HG02642 (cell line): ENCODE measurements at regions not wholly inside any gene's neighbourhood (a gene's known extent, or its start where the extent isn't known, plus 50 kb on each side); places are given as distances from the start of the nearest gene placed in this dataset.

Experiments
- ATAC-seq: cut with Tn5 transposase; IDR thresholded peaks from one replicate; pipeline ENCODE4 v1.9.1; 2021; ENCODE audit warnings: mild to moderate bottlenecking; ENCODE audit not compliant: unreplicated experiment, poor library complexity

GRCh38 chr6:47126647-47127391, 84.7 kb upstream of the ADGRF1 start:
- ATAC-seq: no peak

DNA sequence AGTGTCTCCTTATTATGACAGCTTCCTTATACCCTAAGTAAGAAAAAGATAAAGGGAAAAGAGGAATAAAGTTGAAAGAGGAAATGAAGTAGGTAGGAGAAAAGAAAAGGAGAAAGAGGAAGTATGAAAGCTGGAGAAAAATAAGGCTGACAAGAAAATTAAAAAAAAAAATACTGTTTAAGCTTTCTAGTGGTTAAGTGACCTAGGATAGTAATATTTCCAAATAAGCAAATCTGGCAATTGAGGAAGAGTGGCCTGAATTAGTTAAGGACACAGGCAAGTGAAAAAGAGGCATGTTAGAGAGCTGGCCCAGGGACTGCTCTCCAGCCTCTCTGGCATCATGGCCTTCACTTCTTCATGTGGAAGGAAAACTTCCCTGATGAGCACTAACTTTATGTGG, 76.5 kb upstream of the ADGRF1 start:
- ATAC-seq: no peak

DNA sequence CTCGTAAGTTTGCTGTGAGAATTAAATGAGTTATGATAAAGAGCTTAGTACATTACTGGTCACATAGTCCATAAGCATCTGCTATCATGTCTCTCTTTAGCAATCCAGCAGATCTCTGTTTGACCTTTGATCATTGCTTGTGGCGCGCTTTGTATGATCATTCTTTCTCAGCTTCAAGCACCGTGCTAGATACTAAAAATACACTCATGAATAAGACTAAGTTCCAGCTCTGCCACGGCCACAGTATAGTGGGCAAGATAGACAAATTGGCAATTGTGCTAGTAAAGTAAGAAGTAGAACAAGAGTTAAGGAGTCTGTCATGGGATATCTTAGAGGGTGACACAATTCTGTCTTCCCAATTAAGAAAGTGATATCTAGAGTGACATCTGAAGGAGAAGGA, 75.2 kb upstream of the ADGRF1 start:
- no peak for ATAC-seq

- ATAC-seq: no peak
Observed at GRCh38 chr6:47116606-47117005, 74.5 kb upstream of the ADGRF1 start.

DNA sequence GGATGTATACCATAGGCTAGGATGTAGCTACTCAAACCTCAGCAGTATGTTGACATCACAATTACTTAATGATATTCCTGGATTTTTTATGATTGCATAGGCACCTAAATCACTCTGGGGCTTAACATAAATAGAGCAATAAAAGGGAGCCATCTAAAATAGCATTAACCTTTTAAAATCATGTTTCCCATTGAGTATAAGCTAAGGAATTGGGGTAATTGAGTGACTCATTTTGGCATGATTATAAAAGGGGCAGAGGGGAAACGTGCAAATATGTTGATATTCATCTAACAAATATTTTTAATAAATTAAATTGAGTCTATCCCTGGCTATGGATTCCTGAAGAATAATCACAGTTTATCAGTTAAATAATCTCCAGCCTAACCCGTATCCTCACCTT, 74.0 kb upstream of the ADGRF1 start:
- ATAC-seq: no peak

DNA sequence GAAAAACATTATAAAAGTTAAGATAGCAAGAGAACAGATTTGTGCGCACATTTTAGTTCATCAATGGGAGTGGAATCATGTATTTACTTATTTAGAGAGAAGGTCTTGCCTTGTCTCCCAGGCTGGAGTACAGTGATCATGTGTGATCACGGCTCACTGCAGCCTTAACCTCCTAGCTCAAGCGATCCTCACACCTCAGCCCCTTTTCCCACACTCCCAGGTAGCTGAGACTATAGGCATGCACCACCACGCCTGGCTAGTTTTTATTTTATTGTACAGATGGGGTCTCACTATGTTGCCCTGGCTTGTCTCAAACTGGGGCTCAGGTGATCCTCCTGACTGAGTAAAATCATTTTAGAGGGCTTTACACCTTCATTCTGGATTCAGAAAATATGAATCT, 72.3 kb upstream of the ADGRF1 start:
- no peak for ATAC-seq

- ATAC-seq: no peak
Observed at GRCh38 chr6:47112317-47112716, 70.2 kb upstream of the ADGRF1 start.

DNA sequence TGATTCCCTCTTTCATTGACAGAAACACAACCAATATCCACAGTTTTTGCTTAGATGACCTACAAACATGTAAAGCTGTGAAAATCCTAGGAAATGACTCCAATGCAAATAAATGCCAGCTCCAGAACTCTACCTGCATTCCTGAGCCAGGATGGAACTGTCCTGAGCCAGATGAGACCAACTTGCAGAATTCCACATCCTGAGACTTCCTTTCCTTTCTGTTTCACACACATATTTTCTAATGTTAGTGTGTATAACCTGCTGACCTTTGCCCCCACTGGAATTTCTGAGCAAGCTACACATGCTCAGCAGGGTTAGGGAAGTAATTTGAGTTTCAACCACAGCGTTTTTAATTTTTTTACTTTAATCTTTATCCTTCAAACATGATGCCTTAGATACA, 69.6 kb upstream of the ADGRF1 start:
- no peak for ATAC-seq

DNA sequence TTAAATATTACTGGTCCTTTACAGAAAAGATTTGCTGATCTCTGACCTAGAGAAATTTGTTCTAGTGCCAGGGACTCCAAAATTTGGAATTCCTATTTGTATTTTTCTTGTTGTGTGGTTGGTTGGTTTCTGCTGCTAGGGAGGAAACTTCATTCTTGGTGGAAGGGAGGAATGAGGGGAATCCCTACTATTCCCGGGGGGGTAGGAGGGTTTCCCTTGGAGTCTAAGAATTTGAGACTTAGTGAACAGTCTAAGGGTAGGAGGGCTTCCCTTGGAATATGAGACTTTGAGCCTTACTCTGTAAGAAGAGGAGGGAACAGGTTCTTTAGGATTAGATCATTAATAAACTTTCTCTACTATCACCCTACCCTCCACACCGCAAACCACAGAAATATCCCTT, 67.1 kb upstream of the ADGRF1 start:
- no peak for ATAC-seq

DNA sequence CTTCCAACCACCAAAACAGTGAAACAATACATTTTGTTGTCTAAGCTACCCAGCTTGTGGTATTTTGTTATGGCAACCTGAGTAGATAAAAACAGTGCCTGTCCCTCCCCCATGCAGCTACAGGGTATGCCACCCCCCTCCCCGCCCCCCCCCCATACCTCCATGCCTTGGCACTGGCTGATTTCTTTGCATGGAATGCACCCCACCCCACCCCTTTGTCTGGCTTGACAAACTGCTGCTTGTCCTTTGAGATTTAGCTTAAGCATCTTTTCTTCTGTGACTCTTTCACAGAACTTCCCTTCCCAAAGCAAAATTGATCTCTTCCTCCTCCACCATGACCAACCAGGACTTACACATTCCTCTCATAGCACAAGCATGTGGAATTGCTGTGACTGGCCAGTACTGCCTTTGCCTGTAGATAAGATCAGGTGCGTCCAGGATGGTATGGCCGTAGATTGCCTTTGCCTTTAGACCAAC, 64.6 kb upstream of the ADGRF1 start:
- ATAC-seq: no peak

GRCh38 chr6:47106216-47106615, 64.1 kb upstream of the ADGRF1 start:
- no peak for ATAC-seq

DNA sequence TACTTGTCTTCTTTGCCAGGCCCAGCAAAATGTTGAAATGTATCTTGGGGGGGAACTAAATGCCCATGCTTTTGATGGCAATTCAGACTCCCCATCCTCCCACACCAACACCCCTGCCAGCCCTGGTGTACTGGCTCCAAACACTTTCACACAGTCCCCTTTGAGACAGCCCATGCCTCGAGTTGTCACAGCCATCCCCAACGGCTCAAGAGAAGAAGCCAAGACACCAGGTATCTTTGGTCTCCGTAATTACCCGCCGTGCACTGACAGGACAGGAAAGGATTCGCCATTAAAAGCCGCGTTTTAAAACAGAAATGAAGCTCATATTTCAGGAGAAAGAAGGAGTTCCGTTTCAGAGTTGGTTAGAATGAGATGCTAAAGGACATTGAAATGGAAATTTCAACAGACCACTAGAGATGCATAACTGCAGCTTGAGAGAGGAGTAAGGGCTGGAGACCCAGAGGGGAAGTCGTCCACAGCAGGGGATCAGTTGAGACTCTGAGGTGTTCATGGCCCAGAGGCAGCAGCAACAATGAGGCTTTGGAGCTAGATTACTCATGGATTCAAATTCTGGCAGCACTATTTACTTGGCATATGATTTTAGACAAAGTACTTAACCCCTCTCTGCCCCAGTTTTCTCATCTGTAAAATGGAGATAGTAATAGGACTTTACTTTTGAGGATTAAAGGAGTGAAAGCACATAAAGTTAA, 63.5 kb upstream of the ADGRF1 start:
- ATAC-seq: no peak

DNA sequence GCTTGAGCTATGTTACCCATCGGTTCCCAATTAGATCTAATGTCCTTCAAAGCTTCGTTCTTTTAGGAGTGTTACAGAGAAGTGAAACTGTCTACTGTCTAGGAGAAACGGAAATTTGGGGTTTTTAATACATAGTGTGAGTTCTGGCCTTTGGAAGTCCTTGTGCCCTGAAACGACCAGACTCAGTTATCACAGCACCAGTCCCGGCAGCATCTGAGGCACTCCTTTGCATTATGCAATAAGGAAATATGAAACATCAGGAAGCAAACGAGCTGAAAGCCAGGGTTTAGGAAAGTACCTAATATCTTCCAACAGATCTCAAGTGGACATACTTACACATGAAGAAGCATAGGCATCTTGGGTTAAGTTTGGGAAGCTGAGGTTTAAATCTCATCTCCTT, 61.8 kb upstream of the ADGRF1 start:
- ATAC-seq: no peak

DNA sequence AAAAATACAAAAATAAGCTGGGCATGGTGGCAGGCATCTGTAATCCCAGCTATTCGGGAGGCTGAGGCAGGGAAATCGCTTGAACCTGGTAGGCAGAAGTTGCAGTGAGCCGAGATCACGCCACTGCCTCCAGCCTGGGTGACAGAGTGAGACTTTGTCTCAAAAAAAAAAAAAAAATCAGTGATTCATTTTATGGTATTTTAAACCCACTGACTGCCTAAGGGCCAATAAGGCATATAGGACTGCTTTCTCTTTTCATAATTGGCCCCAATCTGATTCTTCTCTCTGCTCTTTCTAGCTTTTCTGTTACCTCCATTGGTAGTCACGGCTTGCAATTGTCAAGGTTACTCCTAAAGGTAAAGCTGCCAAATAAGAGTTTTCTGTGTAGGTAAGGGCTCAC, 60.2 kb upstream of the ADGRF1 start:
- ATAC-seq: no peak

GRCh38 chr6:47098570-47098993, 56.5 kb upstream of the ADGRF1 start:
- ATAC-seq: no peak

DNA sequence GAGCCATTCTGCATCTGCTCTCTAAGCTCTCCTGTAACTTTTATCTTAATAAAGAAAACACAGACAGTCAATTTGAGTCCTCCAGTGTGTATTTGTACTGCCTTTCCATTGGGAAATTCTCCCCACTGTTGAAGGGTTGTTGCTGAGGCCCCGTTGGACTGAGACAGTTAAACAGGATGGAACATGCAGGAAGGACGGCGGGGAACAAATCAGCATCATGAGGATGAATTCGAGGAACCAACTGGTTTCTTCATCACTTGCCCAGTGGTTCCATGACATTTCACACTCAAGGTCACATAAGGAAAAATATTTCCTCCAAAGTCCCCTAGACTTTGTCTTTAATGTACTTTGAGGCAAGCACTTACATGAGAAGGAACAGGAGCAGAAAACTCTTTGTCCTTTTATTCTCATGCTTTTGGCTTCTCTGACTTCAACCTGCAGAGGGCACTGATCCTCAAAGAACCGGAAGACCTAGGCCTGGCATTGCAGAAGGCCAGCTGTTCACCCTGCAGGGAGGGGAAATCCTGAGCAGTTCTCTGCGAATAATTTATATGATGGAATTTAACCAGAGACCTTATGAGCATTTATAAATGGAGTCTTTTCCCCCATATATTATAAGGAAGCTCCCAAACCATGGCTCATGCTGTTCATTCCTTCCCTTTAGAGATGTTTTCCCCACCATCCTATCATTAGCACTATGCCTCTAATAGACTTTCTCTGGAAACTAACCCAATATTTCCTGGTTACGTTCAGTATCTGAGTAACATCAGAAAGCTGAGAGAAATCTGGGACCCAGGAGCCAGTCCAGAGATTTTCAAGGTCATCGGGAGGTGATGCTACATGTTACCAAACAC, 55.2 kb upstream of the ADGRF1 start:
- peak; percentile 96 for ATAC-seq

DNA sequence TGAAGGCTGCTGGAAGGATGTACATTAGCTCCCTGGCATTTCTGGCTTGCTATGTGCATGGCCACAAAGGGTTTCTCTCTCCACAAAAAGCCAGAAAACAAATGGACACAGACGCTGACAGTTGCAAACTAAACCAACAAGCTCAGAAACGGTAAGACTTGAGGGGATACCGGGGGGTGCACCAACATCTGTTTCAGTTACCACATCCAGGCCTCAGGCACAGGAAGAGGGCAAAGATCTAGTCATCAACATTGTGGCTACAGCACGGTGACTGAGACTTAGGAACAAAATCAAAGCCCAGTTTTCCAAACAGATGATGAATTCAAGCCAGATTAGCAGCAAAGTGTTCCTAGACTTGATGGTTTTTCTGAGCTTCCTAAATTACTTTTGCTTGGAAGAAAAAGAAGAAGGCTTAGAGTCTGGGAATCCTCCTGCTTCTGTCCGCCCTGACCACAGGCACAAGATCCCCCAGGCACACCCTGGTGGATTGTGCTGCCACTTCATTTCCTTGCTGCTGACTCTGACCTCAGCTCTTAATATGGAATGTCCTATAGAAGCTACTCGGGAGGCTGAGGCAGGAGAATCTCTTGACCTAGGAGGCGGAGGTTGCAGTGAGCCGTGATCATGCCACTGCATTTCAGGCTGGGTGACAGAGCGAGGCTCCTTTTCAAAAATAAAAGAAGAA, 54.2 kb upstream of the ADGRF1 start:
- ATAC-seq: no peak

DNA sequence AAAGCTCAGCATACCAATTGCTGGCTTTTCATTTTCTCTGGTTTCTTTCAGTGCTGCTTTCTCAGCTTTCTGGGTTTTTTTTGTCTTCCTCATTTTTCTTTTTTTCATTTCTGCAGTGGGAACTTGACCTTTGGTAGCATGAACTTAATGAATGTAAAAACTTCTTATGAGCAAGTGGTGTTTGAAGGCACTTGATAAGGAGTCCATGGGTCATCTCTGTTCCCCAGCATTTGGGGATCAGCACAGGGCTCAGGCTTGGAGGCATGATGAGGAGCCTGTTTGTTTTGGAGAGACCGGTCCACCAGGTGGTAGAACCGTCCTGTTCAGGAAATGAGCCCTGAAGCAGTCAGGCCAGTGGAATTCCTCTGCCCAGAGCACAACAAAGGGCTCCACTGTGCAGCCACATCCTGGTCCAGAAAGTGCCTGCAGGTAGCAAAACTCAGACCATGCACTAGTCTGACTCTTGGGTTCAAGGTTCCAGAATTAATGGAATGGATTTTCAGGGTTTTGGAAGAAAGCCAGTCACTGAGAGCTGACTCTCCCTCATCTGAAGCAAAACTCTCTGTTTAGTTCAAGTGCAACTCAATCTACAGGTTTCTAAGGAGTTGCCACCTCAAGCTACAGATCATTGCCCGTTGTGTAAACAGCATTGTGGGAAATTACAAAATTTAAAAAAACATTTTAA, 52.3 kb upstream of the ADGRF1 start:
- no peak for ATAC-seq

GRCh38 chr6:47093169-47093568, 51.0 kb upstream of the ADGRF1 start:
- no peak for ATAC-seq
